ENCODE measurements at regions not wholly inside any gene's neighbourhood (a gene's known extent, or its start where the extent isn't known, plus 50 kb on each side); places are given as distances from the start of the nearest gene placed in this dataset.

- DNase-seq = no peak
- no peaks in the 10 kb centered on the region for H3K27me3 ChIP-seq
- no peaks in the 10 kb centered on the region for H3K4me1 ChIP-seq
- no peak overlapping the region for H3K4me3 ChIP-seq
- H3K36me3 ChIP-seq = no peaks in the 10 kb centered on the region
- no peak for TF ChIP-seq POLR2A (IDR thresholded peaks at IDR 0.05)
- no peak for TF ChIP-seq CTCF (IDR thresholded peaks at IDR 0.05)
- H3K9me3 ChIP-seq = no peaks in the 10 kb centered on the region
- H3K27ac ChIP-seq = no peak overlapping the region
Measured at GRCh38 chr2:176567361-176567760, 298.1 kb downstream of the MTX2 start.

- TF ChIP-seq POLR2A (IDR thresholded peaks at IDR 0.05) (no peak), CTCF (IDR thresholded peaks at IDR 0.05) (no peak)
- H3K27ac ChIP-seq = no peak overlapping the region
- no peak overlapping the region for H3K4me3 ChIP-seq
Measured at GRCh38 chr2:176569574-176569973, 300.3 kb downstream of the MTX2 start.

GRCh38 chr2:176573612-176574483 lies 304.6 kb downstream of the MTX2 start:
- DNase-seq = no peak
- Histone ChIP-seq H3K27ac (no peak overlapping the region), H3K4me1 (no peaks in the 10 kb centered on the region), H3K4me3 (no peak overlapping the region), H3K36me3 (no peaks in the 10 kb centered on the region), H3K9me3 (no peaks in the 10 kb centered on the region), H3K27me3 (no peaks in the 10 kb centered on the region)
- TF ChIP-seq POLR2A (IDR thresholded peaks at IDR 0.05) = no peak
- no peak for TF ChIP-seq CTCF (IDR thresholded peaks at IDR 0.05)

More at GRCh38 chr2:176569574-176569973, 300.3 kb downstream of the MTX2 start:
- H3K9me3 ChIP-seq = no peaks in the 10 kb centered on the region
- no peaks in the 10 kb centered on the region for H3K27me3 ChIP-seq
- no peak for DNase-seq
- H3K36me3 ChIP-seq = no peaks in the 10 kb centered on the region
- H3K4me1 ChIP-seq = no peaks in the 10 kb centered on the region

GRCh38 chr2:176574484-176575236 lies 305.4 kb downstream of the MTX2 start:
- Histone ChIP-seq H3K4me1 (no peaks in the 10 kb centered on the region), H3K4me3 (no peak overlapping the region), H3K27me3 (no peaks in the 10 kb centered on the region), H3K9me3 (no peaks in the 10 kb centered on the region), H3K36me3 (no peaks in the 10 kb centered on the region), H3K27ac (no peak overlapping the region)
- TF ChIP-seq CTCF (IDR thresholded peaks at IDR 0.05) = no peak
- DNase-seq = no peak

GRCh38 chr2:176575237-176575744 lies 306.0 kb downstream of the MTX2 start:
- H3K36me3 ChIP-seq = no peaks in the 10 kb centered on the region
- no peaks in the 10 kb centered on the region for H3K9me3 ChIP-seq
- DNase-seq = no peak
- TF ChIP-seq CTCF (IDR thresholded peaks at IDR 0.05) (no peak), POLR2A (IDR thresholded peaks at IDR 0.05) (no peak)
- no peaks in the 10 kb centered on the region for H3K4me1 ChIP-seq
- no peaks in the 10 kb centered on the region for H3K27me3 ChIP-seq
- no peak overlapping the region for H3K27ac ChIP-seq
- H3K4me3 ChIP-seq = no peak overlapping the region

Measured in Peyer's patch (tissue), 4 donors.